NCI-H345 treated with DMSO at 0.1 percent for 48 hours (cell line): ENCODE measurements at regions not wholly inside any gene's neighbourhood (a gene's known extent, or its start where the extent isn't known, plus 50 kb on each side); places are given as distances from the start of the nearest gene placed in this dataset.
"Not testable (repeated sequence)": the region's sequence is repeated elsewhere in the genome, so short reads cannot be mapped to it uniquely, and the experiment has no call there.

ENCODE experiments used
- DNase-seq: peaks from one replicate; lab custom pipeline; 2025; ENCODE audit not compliant: unreplicated experiment; lab: John Stamatoyannopoulos, UW

DNA sequence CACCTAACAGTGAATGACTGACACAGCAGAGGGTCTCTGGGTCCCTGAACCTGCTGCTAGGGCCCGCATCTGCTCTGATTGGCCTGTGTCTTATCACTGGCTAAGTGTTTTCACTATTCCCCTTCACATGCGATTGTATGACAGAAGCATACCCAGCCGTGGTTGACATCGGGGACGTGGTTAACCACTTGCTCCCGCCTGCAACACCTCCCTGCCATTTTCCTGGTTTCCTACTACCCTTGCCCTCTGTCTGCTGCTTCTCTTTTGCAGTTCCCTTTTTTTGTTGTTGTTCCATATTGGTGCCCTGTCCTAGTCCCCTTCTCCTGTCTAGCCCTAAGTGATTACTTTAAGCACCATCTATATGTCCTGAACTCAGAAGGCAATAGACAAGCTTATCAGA is 177.0 kb downstream of the RGS9 start:
- no peak for DNase-seq

DNA sequence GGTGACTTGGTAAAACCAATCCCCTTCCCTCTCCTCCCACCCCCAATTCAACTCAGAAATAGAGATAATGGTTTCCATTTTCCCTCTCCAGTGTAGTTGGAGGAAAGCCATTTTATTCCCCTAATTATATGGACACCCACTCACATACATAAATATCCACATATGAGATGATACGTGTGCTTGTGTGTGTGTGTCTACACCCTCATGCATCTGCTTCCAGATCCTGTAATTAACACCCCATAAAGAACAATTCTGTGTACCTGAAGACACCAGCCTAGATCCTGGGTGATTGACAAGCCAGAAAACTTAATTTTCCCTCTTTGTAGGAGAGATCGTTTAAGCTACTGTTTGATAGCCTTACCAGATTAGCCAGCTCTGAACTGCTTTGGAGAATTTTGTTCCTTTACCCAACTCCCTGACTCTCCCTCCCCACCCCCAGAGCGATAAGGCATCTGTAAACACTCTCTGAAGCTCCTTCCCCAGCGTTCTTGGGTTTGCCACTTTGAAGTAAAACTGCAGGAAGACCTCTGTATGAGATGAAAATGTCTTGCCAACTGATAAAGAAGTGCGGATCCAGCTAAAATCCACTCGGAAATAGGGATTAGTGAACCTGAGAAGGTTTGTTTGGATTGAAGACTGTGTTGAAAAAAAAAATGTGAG is 175.7 kb downstream of the RGS9 start:
- no peak for DNase-seq

DNA sequence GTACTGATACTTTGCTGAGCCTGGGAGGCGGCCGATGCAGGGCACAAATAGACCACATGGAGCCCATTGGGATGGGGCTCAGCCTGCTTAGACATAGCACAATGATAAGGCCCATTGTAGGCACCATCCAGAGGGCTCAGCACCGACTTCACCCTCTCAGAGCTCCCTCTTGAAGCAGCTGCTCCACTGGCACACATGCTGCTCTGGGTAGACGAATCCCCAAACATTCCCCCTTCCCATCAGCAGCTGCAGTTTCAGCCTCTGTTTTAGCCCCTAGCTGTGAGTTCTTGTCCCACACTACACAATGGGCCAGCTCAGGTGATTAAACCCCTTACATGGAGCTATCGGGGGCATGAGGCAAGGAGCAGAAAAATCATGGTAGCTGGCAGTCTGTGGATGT is 174.1 kb downstream of the RGS9 start:
- no peak for DNase-seq

DNA sequence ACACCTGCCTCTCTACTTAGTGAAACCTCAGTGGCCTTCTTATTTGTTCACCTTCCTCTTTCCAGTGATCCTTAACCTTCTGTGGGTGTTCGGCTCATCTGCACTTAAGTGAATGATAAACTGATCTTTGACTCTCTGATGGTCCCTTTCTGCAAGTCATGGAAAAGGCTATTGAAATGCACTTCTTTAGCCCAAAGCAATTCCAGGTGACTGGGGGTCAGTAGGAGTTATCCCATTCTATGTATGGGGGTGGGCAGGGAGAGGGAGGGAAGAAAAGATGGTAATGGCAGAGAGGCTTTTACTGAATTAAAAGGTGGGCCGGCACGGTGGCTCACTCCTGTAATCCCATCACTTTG is 170.8 kb downstream of the RGS9 start:
- DNase-seq, result no peak

DNA sequence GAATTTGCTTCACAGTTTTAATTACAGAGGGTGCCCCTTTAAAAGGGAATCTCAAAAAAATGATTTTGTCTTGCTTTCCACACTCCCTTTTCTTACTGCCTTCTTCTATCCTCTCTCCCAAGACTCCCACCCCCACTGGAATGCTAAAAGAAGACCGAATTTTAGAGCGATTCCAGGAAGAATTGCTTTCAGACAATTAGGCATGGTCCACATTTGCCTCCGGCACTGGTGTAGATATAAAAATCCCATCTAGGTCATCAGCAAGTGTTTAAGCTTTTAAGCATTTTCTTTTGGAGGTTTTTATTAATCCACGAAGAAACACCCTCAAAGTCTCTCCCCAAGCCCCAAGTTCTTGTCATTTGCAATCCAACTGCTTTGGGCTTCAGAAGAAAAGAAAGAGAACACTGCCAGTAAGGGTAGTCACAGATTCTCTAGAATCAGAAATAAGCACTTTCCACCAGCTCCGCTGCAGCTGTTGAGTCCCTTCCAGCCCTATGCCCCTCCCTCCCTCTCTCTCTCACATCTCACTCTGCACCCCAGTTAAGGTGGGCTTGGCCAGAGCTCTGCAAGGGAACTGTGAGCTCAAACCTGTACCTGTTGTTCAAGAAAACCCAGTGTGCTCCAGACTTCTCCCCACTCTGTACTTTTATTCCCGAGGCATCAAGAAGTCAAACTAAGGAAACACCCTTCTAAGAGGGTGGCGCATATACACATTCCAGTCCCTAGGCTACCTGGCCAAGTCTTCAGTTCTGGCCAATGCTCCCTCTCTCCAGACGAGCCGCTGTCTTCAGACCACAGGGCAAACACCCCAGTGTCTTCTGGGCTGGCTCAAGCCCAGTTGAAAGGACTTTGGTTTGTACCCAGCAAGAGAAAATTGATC is 170.2 kb downstream of the RGS9 start:
- DNase-seq, result no peak

DNA sequence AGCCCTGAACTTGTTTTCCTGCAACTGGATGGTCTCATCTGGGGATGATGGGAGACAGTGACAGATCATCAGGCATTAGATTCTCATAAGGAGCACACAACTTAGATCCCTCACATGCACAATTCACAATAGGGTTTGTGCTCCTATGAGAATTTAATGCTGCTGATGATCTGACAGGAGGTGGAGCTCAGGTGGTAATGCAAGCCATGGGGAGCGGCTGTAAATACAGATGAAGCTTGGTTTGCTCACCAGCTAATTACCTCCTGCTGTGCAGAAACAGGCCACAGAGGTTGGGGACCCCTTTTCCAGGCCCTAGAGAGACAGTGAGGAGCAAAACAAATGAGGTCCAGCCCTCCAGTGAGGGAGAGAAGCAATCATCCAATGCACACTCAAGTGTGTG is 168.6 kb downstream of the RGS9 start:
- no peak for DNase-seq

DNA sequence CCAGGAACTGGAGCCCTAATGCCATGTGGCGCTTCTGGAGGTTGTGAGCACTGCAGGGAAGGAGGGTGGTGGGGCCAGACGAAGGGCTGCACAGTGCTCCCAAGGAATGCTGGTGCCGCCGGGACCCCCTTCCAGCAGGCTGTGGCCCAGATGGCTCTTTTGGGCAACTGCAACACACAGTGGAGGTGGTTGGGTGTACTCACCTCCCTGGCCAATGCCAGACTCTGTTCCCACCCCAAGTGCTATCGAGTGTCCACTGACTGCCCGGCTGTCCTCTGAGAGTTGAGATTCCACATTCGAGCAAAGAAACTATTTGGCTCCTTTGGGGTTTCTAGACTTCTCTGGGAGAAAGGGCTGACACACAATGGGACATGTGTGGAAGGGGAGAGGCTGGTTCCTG is 167.9 kb downstream of the RGS9 start:
- DNase-seq, result no peak

DNA sequence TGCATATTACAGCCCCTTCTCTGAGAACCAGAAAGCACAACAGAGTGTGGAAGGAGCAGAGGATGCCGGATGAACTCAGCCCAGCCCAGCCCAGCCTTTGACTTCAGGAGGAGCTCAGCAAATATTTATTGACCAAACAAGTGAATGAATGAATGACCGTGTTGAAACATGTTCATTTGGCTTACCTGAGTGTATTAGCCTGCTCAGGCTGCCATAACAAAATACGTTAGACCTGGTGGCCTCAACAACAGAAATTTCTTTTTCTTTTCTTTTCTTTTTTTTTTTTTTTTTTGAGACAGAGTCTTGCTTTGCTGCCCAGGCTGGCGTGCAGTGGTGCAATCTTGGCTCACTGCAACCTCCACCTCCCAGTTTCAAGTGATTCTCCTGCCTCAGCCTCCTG is 164.7 kb downstream of the RGS9 start:
- DNase-seq, result not testable (repeated sequence)

DNA sequence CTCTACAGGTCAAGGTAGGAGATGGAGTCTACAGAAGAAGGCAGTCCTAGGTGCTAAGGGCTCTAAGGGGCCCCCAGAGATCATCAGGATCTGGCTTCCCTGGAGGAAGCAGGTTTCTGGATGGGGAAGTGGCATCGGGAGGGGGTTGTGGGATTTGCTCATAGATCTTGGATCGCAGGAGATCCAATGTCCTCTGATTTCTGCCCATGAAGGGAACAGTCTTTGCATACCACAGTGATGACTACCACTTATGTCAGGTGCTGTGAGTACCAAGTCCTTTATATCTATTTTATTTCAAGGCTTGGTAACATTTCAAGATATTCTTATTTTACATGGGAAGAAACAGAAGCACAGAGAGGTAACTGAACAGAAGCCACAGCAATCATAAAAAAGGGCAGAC is 164.0 kb downstream of the RGS9 start:
- no peak for DNase-seq

DNA sequence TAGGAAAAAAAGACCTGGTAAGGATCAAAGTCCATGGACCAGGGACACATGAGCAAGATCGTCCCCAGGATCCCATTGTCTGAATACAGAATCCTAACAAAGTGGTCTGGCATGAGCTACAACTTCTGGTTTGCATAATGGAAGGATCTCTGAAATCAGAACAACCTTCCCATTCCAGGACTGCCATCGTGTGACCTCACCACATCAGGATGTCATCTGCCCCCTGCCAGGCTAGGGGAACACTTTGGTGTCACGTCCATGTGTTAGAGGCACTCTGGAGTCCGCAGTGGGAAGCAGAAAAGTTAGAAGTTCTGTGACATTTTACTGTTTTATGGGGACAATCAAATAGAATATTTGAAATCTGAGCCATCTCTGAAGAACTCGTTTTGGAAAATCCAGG is 160.7 kb downstream of the RGS9 start:
- no peak for DNase-seq

DNA sequence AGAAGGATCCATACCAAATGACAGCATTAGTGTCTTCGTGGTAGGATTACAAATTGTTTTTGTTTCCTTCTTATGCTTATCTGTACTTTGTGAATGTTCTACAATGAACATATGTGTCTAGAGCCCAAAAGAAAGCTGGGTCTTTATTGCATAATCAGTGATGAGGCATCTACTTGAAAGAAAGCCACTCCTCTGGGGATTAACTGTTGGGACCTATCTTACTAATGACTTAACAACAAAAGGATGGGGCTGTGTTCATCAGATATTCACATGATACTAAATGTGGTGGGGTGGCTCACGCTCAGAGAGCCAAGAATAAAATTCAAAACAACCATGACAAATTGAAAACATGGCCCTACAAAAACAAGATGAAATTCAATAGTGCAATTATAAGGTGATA is 160.2 kb downstream of the RGS9 start:
- no peak for DNase-seq

DNA sequence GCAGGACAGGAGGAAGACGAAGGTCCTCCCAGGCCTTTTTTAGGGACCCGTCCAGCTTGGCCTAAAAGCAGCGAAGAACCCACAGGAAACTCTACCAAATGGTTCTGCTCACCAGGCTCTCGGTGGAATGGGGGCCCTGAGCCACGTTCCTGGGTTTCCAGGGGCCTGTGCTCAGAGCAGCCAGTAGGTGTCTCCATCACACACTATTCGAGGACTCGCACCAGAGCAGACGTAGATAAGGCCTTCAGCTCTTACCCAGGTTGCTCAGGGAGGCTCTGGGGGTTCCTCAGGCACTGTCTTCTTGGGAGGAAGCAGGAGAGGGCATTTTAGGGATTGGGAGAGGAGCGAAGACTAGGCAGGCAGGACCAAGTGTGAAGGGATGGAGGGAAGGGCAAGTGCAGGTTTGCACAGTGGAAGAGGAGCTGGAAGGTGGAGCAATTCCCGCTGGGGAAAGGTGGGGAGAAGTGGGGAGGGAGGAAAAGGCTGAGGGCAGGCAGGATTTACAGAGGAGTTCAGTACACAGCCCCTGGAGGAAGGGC is 157.1 kb downstream of the RGS9 start:
- DNase-seq, result peak; percentile 56

DNA sequence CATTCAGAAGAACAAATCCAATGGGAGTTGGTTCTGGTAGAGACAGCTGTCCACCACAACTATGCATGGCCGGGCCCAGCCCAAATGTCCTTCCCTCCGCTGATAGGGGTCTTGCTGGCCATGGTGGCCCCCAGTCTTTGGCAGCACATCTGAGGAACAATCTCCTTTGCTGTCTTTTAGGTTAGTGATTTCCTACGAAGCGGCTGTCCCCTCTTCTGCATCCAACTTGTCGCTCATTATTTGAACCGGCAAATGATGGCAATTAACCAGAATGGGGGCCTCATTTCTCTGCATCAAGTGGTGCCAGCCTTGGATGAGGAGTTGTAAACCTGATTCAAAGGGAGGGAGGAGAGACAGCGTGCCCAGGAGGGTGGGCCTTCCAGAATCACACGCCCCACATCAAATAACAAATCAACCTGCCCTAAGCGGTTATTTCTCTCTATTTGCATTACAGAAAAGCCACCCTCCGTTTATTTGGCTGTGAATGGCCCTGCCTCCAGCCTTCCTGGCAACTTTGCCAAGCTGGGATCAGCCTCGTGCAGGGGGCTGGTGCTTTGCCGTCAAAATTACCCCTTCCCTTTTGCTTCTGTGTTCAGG is 156.5 kb downstream of the RGS9 start:
- no peak for DNase-seq

DNA sequence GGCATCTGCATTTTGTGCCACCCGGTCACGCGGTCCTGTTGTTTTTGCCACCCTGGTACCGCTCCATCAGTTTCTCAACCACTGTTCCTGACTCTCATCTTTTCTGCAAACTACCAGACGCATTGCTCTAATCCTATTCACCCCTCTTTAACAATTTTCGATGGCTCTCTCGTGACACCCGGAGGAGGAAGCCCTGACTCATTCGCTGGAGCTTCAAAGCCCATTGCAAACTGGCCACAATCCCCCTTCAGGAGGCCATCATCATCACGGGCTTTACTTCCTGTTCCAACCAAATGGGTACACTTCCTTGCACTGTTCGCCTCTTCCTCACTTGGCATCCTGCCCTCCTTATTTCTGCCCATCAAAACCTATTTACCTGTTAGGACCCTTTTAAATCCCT is 155.3 kb downstream of the RGS9 start:
- DNase-seq, result no peak

DNA sequence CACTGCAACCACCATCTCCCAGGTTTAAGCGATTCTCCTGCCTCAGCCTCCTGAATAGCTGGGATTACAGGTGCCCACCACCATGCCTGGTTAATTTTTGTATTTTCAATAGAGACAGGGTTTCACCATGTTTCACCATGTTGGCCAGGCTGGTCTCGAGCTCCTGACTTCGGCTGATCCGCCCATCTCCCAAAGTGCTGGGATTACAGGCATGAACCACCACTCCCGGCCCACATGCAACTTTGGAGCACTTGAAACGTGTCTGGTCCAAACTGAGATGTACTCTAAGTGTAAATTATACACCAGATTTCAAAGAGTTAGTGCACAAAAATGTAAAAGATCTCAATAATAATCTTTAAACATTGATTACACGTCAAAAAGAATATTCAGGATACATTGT is 154.1 kb downstream of the RGS9 start:
- DNase-seq, result not testable (repeated sequence)

DNA sequence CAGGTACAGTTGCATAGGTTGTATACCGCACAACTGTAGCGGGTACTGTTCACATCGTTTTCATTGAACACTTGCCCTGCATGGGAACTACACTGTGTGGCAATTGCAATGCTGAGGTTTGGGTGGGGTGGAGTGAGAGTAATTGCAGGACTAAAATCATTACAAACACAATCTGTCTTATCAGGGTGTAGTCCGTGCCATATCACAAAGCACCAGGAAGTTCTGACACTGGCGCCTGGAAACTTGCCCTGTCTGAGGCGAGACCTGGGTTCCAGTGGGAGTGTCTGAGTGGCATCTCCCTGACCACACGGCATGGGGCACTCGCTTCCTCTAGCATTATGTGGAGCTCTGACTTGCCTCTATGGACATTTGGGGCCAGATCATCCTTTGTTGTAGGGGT is 153.4 kb downstream of the RGS9 start:
- no peak for DNase-seq

DNA sequence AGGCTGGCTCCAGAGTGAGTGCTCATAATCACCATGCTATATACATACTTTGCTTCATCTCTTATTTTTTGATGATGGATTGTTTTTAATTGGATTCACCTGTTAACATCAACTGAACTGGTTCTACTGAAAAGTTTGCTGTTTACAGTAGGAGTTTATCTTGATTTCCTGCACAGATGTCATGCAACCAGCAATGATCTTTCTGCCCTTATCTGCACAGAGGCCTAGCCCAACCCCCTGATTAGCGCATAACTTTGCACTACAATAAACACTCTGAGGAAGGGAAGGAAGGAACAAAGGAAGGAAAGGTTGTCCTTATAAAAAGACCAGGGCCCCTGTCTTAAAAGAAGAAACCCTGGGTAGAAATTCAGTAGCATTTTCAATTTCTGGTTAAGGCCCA is 152.9 kb downstream of the RGS9 start:
- DNase-seq, result no peak

DNA sequence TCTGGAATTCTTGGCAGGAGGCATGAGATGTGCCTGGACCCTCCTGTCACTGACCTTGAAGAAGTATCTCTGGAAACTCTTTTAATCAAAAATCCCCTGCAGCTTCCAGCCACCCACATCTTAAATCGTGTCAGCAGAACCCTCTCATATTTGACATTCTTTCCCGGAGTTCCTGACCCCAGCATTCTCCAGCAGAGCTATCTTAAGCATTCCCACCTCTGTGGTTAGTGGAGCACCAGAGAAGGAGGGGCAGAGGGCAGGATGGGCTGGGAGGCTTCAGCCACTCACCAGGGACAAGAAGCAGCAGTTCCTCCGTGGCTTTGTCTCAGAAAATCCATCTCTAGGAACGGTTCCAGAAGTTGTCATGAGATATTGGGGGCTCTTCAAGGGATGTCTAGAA is 149.9 kb downstream of the RGS9 start:
- DNase-seq, result no peak

DNA sequence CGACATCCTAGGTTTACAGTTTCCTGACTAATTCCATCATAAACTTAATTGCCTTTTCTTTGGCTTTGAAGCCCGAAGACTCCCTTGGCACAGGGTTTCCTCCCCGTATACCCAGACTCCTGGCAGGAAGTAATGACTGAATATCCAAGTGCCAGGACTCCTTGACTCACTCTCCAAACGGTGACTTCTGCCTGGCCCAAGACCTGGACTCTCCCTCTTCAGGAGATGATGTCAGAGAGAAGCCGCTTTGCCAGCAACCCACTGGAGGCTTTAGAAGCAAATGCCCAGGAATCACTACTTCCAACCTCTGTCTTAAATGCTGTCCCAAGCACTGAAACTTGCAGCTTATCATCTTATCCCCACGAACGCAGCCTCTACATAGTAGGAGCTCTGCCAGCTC is 146.5 kb downstream of the RGS9 start:
- no peak for DNase-seq

DNA sequence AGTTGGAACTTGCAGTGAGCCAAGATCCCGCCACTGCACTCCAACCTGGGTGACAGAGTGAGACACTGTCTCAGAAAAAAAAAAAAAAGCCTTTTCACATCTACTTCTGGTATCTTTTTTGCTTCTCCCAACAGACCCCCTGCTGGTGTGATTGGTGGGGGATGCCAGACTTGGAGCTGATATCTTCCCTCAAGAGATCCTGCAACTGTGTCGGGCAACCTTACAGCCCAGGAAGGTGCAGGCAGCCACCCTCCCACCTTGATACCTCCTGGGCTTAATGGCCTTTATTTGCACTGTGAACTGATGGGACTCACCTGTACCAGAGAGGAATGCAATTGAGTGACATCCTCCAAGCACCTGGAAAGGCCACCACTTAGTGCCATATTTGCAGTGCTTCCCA is 142.3 kb downstream of the RGS9 start:
- no peak for DNase-seq

DNA sequence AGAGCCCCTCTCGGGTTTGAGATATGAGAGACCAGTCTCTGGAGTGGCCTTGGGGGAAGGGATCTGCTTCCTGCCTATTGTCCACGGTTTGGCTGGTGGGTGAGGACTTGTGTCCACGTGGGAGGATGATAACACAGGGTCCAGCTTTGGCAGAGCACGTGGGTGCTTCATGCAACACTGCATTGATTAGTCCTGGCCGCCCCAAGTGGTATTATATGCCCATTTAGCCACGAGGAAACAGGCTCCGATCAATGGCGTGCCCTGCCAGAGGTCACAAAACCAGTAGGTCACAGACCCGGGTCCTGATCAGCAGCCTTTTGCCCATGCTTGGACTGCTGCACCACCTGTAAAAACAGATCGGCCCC is 141.6 kb downstream of the RGS9 start:
- DNase-seq, result no peak
